Hepatocyte (in vitro differentiated cells): ENCODE measurements at regions not wholly inside any gene's neighbourhood (a gene's known extent, or its start where the extent isn't known, plus 50 kb on each side); places are given as distances from the start of the nearest gene placed in this dataset.

Experiments used
- EZH2phosphoT487 ChIP-seq: fragments of 200-600 bp; sonication (generic); IDR thresholded peaks from one replicate; pipeline ENCODE4 v1.6.1; 2018; ENCODE audit warnings: antibody characterized with exemption, mild to moderate bottlenecking, low read depth, moderate library complexity; ENCODE audit not compliant: unreplicated experiment, severe bottlenecking
- TF ChIP-seq, protein P1 (sequence below): fragments of 200-600 bp; sonication (generic); IDR thresholded peaks from 2 replicates; pipeline ENCODE4 v1.5.1; 2016; ENCODE audit warnings: antibody characterized with exemption, mild to moderate bottlenecking; ENCODE audit not compliant: poor library complexity

- TF ChIP-seq, protein P1, sequence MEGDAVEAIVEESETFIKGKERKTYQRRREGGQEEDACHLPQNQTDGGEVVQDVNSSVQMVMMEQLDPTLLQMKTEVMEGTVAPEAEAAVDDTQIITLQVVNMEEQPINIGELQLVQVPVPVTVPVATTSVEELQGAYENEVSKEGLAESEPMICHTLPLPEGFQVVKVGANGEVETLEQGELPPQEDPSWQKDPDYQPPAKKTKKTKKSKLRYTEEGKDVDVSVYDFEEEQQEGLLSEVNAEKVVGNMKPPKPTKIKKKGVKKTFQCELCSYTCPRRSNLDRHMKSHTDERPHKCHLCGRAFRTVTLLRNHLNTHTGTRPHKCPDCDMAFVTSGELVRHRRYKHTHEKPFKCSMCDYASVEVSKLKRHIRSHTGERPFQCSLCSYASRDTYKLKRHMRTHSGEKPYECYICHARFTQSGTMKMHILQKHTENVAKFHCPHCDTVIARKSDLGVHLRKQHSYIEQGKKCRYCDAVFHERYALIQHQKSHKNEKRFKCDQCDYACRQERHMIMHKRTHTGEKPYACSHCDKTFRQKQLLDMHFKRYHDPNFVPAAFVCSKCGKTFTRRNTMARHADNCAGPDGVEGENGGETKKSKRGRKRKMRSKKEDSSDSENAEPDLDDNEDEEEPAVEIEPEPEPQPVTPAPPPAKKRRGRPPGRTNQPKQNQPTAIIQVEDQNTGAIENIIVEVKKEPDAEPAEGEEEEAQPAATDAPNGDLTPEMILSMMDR: no peak
- TF ChIP-seq EZH2phosphoT487: no peak
Observed at GRCh38 chr4:149890531-149890930, 74.9 kb upstream of the IQCM start.
